Astrocyte (in vitro differentiated cells and primary cell): ENCODE measurements at regions not wholly inside any gene's neighbourhood (a gene's known extent, or its start where the extent isn't known, plus 50 kb on each side); places are given as distances from the start of the nearest gene placed in this dataset.

Experiments
- DNase-seq: peaks from one replicate; pipeline ENCODE4 v3.0.0-alpha.2; 2010; ENCODE audit warnings: low read depth
- FAIRE-seq: peaks from 2 replicates; lab custom pipeline; 2011; peaks lifted over from hg19 to GRCh38; lab: Jason Lieb, UNC
- H2AFZ ChIP-seq: 2 replicates; pipeline ENCODE4 v1.6.0; 2012; ENCODE audit warnings: low read depth, low read length, inconsistent platforms
- H3K27ac ChIP-seq: 2 replicates; pipeline ENCODE4 v1.5.1; 2011; ENCODE audit warnings: low read depth, low read length, inconsistent platforms
- H3K27me3 ChIP-seq: 2 replicates; pipeline ENCODE4 v1.6.0; 2011; ENCODE audit warnings: low read length, inconsistent platforms; ENCODE audit not compliant: insufficient read depth
- H3K36me3 ChIP-seq: 2 replicates; pipeline ENCODE4 v1.5.1; 2011; ENCODE audit warnings: low read length, inconsistent platforms; ENCODE audit not compliant: insufficient read depth
- H3K4me1 ChIP-seq: 2 replicates; pipeline ENCODE4 v1.5.1; 2011; ENCODE audit warnings: low read length, inconsistent platforms; ENCODE audit not compliant: insufficient read depth
- H3K4me2 ChIP-seq: 2 replicates; pipeline ENCODE4 v1.6.0; 2012; ENCODE audit warnings: low read length, inconsistent platforms
- H3K4me3 ChIP-seq: 2 replicates; pipeline ENCODE4 v1.5.1; 2011; ENCODE audit warnings: low read depth, mild to moderate bottlenecking, low read length, inconsistent platforms; ENCODE audit not compliant: insufficient read depth
- H3K79me2 ChIP-seq: 2 replicates; pipeline ENCODE4 v1.6.0; 2012; ENCODE audit warnings: mild to moderate bottlenecking, low read length, inconsistent platforms; ENCODE audit not compliant: insufficient read depth
- H3K9ac ChIP-seq: 2 replicates; pipeline ENCODE4 v1.6.0; 2012; ENCODE audit warnings: mild to moderate bottlenecking, low read length, inconsistent platforms
- H3K9me3 ChIP-seq: 2 replicates; pipeline ENCODE4 v1.5.1; 2012; ENCODE audit warnings: low read depth, mild to moderate bottlenecking, low read length, inconsistent platforms; ENCODE audit not compliant: insufficient read depth
- H4K20me1 ChIP-seq: 2 replicates; pipeline ENCODE4 v1.6.0; 2012; ENCODE audit warnings: low read length, inconsistent platforms; ENCODE audit not compliant: insufficient read depth
- H3K27ac Mint-ChIP-seq: one replicate; pipeline ENCODE4 v1.8.0; 2021; ENCODE audit warnings: mild to moderate bottlenecking, mixed read lengths; ENCODE audit not compliant: unreplicated experiment
- H3K27me3 Mint-ChIP-seq: one replicate; pipeline ENCODE4 v1.8.0; 2021; ENCODE audit warnings: low read depth, mixed read lengths; ENCODE audit not compliant: unreplicated experiment
- H3K36me3 Mint-ChIP-seq: one replicate; pipeline ENCODE4 v1.8.0; 2021; ENCODE audit warnings: low read depth, mixed read lengths; ENCODE audit not compliant: unreplicated experiment
- H3K4me1 Mint-ChIP-seq: one replicate; pipeline ENCODE4 v1.8.0; 2021; ENCODE audit warnings: low read depth, mixed read lengths; ENCODE audit not compliant: unreplicated experiment
- H3K4me3 Mint-ChIP-seq: one replicate; pipeline ENCODE4 v1.8.0; 2021; ENCODE audit warnings: mild to moderate bottlenecking, moderate library complexity, mixed read lengths; ENCODE audit not compliant: unreplicated experiment
- H3K9me3 Mint-ChIP-seq: one replicate; pipeline ENCODE4 v1.8.0; 2021; ENCODE audit warnings: mild to moderate bottlenecking, mixed read lengths; ENCODE audit not compliant: unreplicated experiment
- EZH2 ChIP-seq: IDR thresholded peaks from 2 replicates; pipeline ENCODE4 v1.6.1; 2012; ENCODE audit warnings: mild to moderate bottlenecking, low read length, inconsistent platforms; ENCODE audit not compliant: insufficient read depth
- TF ChIP-seq, protein P1 (sequence below): IDR thresholded peaks from 2 replicates; pipeline ENCODE4 v1.5.1; 2011; ENCODE audit warnings: low read depth, mild to moderate bottlenecking, inconsistent platforms, low read length, moderate library complexity; ENCODE audit not compliant: insufficient read depth

DNA sequence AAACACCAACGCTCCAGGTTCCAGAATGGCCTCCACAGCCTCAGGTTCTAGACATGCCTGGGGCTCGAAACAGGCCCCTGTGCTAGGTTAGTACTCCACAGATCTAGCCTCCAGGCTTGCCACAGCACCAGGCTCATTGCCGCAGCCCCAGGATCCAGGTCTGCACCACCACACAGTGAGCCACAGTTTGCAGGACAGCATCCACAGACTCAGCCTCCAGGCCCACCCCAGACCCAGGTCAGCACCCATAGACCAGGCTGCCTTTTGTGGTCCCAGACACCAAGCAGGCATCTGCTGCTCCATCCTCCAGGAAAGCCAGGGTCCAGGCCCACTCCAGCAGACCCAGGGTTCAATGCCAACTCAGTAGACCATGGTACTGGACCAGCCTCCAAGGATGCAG lies 132.3 kb upstream of the VSTM2A start:
- no peaks in the 10 kb centered on the region for H3K27me3 ChIP-seq
- DNase-seq, result no peak
- no peaks in the 10 kb centered on the region for H3K4me1 ChIP-seq
- H2AFZ ChIP-seq, result no peak overlapping the region
- H3K9ac ChIP-seq, result no peak overlapping the region
- H3K4me2 ChIP-seq, result no peak overlapping the region
- H3K27ac ChIP-seq, result no peak overlapping the region
- no peak overlapping the region for H3K4me3 ChIP-seq
- H4K20me1 ChIP-seq, result no peaks in the 10 kb centered on the region
- Mint-ChIP-seq H3K4me3 (no peak overlapping the region), H3K36me3 (no peaks in the 10 kb centered on the region), H3K9me3 (peaks cover 13% of the 10 kb centered on the region), H3K27ac (no peak overlapping the region), H3K27me3 (no peaks in the 10 kb centered on the region), H3K4me1 (no peaks in the 10 kb centered on the region)
- TF ChIP-seq, protein P1, sequence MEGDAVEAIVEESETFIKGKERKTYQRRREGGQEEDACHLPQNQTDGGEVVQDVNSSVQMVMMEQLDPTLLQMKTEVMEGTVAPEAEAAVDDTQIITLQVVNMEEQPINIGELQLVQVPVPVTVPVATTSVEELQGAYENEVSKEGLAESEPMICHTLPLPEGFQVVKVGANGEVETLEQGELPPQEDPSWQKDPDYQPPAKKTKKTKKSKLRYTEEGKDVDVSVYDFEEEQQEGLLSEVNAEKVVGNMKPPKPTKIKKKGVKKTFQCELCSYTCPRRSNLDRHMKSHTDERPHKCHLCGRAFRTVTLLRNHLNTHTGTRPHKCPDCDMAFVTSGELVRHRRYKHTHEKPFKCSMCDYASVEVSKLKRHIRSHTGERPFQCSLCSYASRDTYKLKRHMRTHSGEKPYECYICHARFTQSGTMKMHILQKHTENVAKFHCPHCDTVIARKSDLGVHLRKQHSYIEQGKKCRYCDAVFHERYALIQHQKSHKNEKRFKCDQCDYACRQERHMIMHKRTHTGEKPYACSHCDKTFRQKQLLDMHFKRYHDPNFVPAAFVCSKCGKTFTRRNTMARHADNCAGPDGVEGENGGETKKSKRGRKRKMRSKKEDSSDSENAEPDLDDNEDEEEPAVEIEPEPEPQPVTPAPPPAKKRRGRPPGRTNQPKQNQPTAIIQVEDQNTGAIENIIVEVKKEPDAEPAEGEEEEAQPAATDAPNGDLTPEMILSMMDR, result no peak
- TF ChIP-seq EZH2, result no peak
- no peaks in the 10 kb centered on the region for H3K36me3 ChIP-seq
- H3K79me2 ChIP-seq, result no peaks in the 10 kb centered on the region
- H3K9me3 ChIP-seq, result peaks cover 3% of the 10 kb centered on the region
- FAIRE-seq, result no peak

DNA sequence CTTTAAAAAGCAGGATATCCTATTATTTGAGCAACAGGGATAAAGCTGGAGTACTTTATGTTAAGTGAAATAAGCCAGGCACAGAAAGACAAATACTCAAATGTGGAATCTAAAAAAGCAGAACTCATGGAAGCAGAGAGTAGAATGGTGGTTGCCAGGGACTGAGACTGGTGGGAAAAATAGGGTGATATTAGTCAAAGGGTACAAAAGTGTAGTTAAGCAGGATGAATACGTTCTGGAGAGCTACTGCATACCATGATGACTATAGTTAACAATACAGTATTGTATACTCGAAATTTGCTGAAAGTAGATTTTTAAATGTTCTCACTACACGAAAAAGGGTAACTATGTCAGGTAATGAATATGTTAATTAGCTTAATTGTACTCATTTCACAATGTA lies 125.5 kb upstream of the VSTM2A start:
- Mint-ChIP-seq H3K4me3 (no peak overlapping the region), H3K4me1 (no peaks in the 10 kb centered on the region), H3K27me3 (peaks cover 6% of the 10 kb centered on the region), H3K9me3 (peaks cover 1% of the 10 kb centered on the region), H3K36me3 (no peaks in the 10 kb centered on the region), H3K27ac (no peak overlapping the region)
- FAIRE-seq (no peak), DNase-seq (no peak)
- H3K79me2 ChIP-seq, result no peaks in the 10 kb centered on the region
- no peaks in the 10 kb centered on the region for H4K20me1 ChIP-seq
- H3K9me3 ChIP-seq, result peaks cover 7% of the 10 kb centered on the region
- no peak overlapping the region for H3K4me3 ChIP-seq
- no peaks in the 10 kb centered on the region for H3K27me3 ChIP-seq
- H3K27ac ChIP-seq, result no peak overlapping the region
- no peak overlapping the region for H2AFZ ChIP-seq
- no peak overlapping the region for H3K4me2 ChIP-seq
- no peaks in the 10 kb centered on the region for H3K36me3 ChIP-seq
- no peak overlapping the region for H3K9ac ChIP-seq
- no peaks in the 10 kb centered on the region for H3K4me1 ChIP-seq
- TF ChIP-seq, protein P1, result no peak

DNA sequence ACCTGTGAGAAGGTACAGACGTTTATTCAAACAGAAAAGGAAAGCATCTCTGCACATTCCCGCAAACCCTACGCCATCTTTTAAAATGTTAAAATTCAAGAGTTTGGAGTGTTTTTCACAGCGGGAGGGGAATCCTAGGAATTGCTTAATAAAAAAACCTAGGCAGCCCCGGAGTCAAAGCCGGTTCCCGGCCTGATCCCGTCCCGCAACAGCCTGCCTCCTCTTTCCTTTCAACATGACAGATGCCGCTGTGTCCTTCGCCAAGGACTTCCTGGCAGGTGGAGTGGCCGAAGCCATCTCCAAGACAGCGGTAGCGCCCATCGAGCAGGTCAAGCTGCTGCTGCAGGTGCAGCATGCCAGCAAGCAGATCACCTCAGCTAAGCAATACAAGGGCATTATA lies 123.0 kb upstream of the VSTM2A start:
- H3K4me3 Mint-ChIP-seq, result no peak overlapping the region
- H3K79me2 ChIP-seq, result no peaks in the 10 kb centered on the region
- peaks cover 2% of the 10 kb centered on the region for H3K9me3 Mint-ChIP-seq
- peaks cover 3% of the 10 kb centered on the region for H3K4me1 Mint-ChIP-seq
- no peaks in the 10 kb centered on the region for H3K27me3 ChIP-seq
- H3K9me3 ChIP-seq, result peaks cover 7% of the 10 kb centered on the region
- no peak for DNase-seq
- H3K36me3 Mint-ChIP-seq, result no peaks in the 10 kb centered on the region
- H3K9ac ChIP-seq, result no peak overlapping the region
- H2AFZ ChIP-seq, result no peak overlapping the region
- H3K36me3 ChIP-seq, result no peaks in the 10 kb centered on the region
- H3K27ac ChIP-seq, result no peak overlapping the region
- H3K4me2 ChIP-seq, result no peak overlapping the region
- H4K20me1 ChIP-seq, result no peaks in the 10 kb centered on the region
- H3K4me3 ChIP-seq, result no peak overlapping the region
- TF ChIP-seq, protein P1, result no peak
- TF ChIP-seq EZH2, result no peak
- FAIRE-seq, result no peak
- H3K4me1 ChIP-seq, result no peaks in the 10 kb centered on the region
- H3K27me3 Mint-ChIP-seq, result peaks cover 7% of the 10 kb centered on the region
- no peak overlapping the region for H3K27ac Mint-ChIP-seq
